GM19324 (cell line): ENCODE measurements at regions not wholly inside any gene's neighbourhood (a gene's known extent, or its start where the extent isn't known, plus 50 kb on each side); places are given as distances from the start of the nearest gene placed in this dataset.

ENCODE experiments used
- ATAC-seq: cut with Tn5 transposase; IDR thresholded peaks from one replicate; pipeline ENCODE4 v1.9.1; 2021; ENCODE audit warnings: mild to moderate bottlenecking, moderate library complexity; ENCODE audit not compliant: unreplicated experiment, low FRiP score

DNA sequence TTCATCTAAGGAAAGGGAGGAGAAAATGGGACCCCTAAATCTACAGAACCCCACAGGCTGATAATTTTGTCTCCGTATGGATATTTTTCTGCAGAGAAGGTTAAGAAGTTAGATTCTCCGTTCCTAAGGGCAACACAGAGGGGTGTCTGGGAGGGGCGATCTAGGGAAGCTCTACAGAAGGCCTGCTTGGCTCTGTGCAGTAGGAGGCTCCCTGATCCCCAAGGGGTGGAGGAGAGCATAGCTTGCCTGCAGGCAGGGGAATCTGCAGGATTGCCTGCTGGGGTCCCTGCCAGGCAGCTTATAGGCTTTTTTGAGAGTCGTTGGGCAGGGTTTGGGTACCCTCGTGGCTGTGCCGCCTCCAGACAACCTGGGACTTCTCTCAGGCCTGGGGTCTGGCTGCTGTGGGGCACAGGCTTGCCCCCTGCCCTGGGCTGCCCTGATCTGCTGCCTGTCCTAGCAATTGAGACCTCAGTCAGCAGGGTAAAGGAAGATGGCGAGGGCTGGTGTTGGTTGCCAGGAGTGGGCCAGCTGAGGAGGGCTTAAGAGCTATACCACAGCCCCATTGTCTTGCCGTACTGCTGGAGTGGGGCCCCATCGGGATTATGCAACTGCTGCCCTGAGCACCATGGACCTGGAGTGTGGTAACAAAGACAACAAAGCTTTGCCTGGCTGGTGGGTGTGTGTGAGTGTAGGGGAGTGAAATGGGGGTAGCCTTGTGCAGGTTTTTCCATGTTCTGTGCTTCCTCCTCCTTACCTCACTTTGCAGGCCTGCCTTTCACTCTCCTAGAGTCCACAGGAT is 74.1 kb downstream of the EFNB1 start:
- ATAC-seq: no peak

DNA sequence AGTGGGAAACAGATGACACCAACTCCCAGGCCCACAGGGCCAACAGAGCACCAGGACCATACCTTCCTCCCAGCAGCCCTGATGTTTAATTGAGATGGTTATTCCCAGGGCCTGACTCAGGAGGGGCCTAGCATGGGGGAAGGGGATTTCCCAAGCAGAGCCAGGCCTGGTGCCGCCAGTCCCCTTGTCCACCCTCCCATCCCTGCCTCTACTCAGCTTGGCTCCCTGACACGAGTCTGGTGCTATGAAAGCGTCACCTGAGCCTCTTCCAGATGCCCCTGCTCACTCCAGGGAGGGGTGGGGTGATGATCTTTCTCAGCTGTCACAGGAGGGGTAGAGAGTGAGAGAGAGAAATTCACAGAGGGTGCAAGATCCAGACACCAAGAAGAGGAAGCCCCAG is 72.7 kb downstream of the EFNB1 start:
- ATAC-seq: no peak

DNA sequence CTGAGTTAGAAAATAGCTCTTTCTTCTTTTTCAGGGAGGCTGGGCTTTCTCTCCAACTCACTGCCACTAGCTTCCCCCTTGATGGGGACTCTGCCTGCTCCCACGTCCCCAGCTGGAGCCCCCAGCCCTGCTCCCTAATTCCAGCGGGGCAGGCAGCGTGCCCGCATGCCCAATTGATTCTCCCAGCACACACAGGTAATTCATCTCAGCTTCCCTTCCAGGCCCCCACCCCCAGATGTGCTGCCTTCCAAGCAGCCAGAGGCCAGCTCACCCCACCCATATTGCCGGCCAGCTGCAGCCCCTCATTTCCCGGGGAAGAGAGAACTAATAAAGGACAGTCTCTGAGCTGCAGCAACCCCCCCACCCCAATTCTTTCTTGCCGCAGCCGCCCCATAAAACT is 69.8 kb downstream of the EFNB1 start:
- no peak for ATAC-seq

DNA sequence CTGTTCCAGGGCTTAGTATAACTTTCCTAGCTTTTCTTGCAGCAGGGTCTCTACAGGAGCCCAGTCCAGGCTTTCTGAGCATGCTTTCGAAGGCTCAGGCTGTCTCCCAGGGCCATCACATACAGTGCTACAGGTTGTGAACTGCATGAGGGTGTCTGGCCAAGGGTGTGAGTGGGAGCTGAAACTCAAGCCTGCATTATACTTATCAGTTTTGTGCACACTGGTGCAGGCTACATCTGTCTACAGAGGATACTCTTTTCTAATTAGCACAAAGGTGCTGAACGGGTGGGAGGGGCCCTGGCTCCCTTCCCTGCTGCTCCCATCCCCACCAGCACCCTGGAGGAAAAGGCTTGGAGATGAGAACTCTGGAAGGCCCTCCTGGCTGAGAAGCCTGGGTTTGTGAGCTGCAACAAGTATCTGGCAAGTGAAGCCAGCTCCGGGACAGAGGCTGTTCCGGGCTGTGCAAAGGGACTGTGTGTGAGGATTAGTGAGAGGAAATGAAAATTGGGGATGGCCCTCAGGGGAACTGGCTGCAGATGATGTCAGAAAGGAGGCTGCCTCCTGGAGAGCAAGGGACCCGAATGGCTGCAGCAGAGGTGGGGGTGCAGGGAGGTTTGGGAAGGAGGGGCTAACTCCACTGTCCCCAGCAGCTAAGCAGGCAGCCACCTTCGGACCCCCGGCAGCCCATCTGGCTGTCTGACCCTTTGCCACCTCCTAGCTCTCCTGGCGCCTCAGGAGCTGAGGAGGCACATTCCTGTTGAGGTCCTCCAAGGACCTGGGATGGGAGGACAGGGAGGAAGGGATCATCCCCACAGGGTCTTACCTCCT is 68.5 kb downstream of the EFNB1 start:
- no peak for ATAC-seq

DNA sequence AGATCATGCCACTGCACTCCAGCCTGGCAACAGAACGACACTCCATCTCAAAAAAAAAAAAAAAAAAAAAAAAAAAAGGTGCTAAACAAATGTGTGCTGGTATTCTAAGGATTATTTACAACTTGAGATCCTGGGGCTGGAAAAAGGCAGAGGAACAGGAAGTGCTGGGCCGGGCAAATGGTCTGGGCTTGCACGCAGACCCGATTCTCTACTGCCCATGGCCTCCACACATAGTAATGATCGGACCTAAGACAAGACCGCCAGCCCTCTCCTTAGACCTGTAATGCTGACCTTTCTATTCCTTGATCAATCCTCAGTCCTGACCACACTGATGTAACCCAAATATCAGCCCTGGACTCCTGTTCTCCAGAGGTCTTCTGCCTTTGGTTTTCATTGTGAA is 67.8 kb downstream of the EFNB1 start:
- no peak for ATAC-seq

DNA sequence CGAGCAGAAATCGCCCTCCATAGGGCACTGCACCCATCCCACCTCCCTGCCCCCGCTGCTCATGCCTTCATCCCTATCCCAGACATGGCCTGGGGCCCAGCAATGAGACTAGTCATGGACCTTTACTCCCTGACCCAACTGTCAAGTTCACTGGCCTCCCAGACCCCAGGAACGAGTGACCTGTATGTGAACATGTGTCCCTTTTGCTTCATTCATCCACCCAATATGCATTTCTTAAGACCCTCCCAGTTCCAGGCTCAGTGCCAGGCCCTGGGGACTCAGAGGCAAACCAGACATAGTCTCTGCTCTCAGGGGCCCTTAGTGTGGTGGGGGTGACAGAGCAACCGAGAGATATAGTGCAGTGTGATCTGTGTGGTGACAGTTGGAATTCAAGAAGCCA is 67.0 kb downstream of the EFNB1 start:
- ATAC-seq: no peak

DNA sequence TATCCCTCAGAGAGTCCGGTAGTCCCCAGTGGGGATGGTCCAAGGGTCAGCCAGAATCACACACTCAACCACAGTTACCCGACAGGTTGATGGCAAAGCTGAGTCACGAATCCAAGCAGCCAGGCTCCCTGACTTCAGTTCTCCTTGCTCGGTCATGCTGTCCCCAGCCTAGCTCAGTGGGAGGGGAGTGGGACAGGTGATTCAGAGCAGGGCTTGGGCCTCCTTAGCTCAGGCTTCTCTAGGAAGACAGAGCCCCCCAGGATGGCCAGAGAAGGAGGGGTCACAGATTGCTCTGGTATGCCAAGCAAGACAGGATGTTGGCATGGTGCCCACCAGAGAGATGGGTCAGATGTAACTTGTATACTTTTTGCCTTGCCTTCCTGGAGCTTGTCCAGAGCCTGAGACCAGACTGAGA is 66.5 kb downstream of the EFNB1 start:
- no peak for ATAC-seq

DNA sequence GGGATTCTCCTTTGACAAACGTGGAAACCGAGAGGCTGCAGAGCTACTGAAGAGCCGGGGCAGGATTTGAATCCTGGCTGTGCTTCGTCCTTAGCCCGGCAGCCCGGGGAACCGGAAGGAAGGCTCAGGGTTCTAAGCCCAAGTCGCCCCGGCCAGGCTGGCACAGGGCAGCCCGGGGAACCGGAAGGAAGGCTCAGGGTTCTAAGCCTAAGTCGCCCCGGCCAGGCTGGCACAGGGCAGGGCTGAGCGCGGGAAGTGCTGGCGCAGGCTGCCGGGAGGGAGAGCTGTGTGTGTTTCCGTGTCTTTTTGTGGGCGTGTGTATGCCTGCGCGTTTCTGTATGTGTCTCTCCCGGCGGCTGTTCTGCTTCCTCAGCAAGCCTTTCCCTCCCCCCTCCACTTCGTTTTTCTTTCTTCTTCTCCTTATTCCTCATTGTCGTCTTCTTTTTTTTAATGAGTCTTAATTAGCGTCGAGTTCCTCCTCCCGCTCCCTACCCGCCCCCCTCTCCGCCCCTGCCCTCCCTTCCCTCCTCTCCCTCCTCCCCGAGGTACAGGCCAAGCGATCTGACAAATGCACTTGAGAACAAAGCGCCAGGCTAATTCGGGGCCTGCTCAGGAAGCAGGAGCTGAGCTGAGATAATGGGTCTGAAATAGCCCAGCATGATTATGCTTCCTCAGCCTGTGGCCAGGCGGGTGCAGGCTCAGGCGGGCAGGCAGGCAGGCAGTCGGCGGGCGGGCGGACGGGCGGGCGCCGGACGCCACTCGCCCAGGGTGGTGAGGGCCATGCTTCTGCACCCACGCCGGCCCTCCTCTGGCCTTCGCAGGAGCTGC is 65.9 kb downstream of the EFNB1 start:
- no peak for ATAC-seq

DNA sequence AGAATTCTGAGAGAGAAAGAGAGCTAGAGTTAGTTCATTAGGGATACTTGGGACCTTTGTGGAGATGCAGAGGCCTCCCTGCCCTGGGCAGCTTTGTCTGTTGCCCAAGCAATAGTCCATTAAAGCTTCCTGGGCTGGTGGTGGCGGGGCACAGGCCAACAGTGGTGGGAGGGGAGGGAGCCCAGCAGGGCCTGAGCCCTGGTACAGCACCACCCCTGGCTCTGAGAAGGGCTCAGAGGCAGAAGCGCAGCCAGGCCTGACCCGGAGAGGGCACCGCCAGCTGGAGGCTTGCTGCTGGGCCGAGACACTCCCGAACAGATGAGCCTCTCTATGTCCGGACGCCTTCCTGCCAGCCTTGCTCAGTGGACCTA is 65.3 kb downstream of the EFNB1 start:
- ATAC-seq: no peak

DNA sequence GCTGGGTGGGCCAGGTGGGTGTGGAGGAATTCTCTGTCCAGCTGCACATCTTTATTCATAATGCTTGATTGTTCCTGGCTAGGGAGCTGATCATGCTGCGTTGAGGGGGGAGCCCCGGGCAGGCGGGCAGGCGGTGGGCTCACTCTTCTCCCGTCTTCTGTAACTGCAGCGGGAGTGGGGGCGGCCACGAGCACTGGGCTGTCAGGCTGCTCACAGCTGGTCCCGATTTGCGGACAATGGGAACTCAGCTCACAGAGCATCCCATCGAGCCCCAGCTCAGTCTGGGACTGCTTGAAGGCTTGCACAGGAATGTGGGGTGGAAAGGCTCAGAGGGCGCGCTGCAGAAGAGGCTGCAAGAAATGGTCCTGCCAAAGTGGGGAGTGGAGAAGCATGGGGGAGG is 63.8 kb downstream of the EFNB1 start:
- no peak for ATAC-seq

DNA sequence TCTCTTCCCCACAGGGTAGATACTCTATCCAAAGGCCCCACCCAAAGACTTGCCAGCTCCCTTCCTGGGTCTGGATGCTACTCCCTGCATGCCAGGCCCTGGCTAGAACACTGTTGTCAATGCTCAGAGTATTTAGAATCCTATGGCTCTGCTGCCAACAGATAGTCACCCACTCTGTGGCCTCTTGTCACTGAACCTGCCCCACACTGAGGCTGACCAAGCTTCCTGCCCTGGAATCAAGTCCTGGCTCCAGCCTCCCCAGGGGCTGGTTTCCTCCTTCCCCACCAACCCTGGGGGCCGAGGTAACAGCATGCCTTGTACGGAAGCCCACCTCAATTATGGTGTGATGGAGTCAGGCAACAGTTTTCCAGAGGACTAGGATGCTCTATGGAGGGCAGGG is 63.3 kb downstream of the EFNB1 start:
- ATAC-seq: no peak
